GM12892 (cell line): ENCODE measurements at regions not wholly inside any gene's neighbourhood (a gene's known extent, or its start where the extent isn't known, plus 50 kb on each side); places are given as distances from the start of the nearest gene placed in this dataset.
"Not testable (repeated sequence)": the region's sequence is repeated elsewhere in the genome, so short reads cannot be mapped to it uniquely, and the experiment has no call there.

Experiments used
- POLR2A ChIP-seq: IDR thresholded peaks from 2 replicates; pipeline ENCODE4 v1.6.1; 2011; ENCODE audit warnings: low read depth, low read length, control low read depth
- POLR2AphosphoS5 ChIP-seq: IDR thresholded peaks from 2 replicates; pipeline ENCODE4 v1.6.1; 2011; ENCODE audit warnings: low read depth, low read length, control low read depth

- TF ChIP-seq POLR2A, POLR2AphosphoS5: not testable (repeated sequence)
Measured at GRCh38 chr11:67738231-67738630, 63.8 kb upstream of the ALDH3B2 start.
